ENCODE measurements at regions not wholly inside any gene's neighbourhood (a gene's known extent, or its start where the extent isn't known, plus 50 kb on each side); places are given as distances from the start of the nearest gene placed in this dataset.

DNA sequence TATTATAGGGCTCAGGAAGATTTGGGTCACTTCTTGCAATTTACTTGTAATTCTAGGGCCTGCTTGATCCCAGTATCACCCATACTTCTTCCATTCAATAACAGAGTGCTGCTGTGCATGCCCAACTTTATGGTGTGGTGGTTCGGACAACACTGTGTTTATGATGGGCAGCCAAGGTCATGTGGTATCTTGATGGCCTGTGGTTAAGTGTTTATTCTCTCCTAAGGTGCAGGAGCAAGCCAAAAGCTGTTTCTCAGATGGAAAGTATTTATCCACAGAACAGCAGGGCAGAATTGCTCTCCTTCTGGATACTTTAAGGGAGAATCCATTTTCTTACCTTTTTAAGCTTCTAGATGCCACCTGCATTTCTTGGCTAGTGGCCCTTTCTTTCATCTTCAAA, 433.8 kb downstream of the SH2D4B start:
- no peak for TF ChIP-seq FOXP2 (optimal IDR thresholded peaks at IDR 0.05; ENCODE audit: borderline replicate concordance, extremely low read depth, extremely low read length, insufficient read depth)
- TF ChIP-seq POLR2AphosphoS5 (IDR thresholded peaks at IDR 0.05; ENCODE audit: low read depth, low read length): no peak

GRCh38 chr10:80976658-80977057, 439.0 kb downstream of the SH2D4B start:
- TF ChIP-seq POLR2AphosphoS5 (IDR thresholded peaks at IDR 0.05; ENCODE audit: low read depth, low read length): no peak
- TF ChIP-seq TAF1 (IDR thresholded peaks at IDR 0.05; ENCODE audit: borderline replicate concordance, insufficient read depth, low read length): no peak
- no peak for TF ChIP-seq SIN3A (IDR thresholded peaks at IDR 0.05; ENCODE audit: borderline replicate concordance, insufficient read depth, low read length)
- no peak for TF ChIP-seq REST (IDR thresholded peaks at IDR 0.05; ENCODE audit: insufficient read depth in 1 of 2, low read depth in 2 of 2, low read length in 2 of 2)
- TF ChIP-seq FOXP2 (optimal IDR thresholded peaks at IDR 0.05; ENCODE audit: borderline replicate concordance, extremely low read depth, extremely low read length, insufficient read depth): no peak

- TF ChIP-seq POLR2AphosphoS5 (IDR thresholded peaks at IDR 0.05; ENCODE audit: low read depth, low read length) (no peak), TAF1 (IDR thresholded peaks at IDR 0.05; ENCODE audit: borderline replicate concordance, insufficient read depth, low read length) (no peak), SIN3A (IDR thresholded peaks at IDR 0.05; ENCODE audit: borderline replicate concordance, insufficient read depth, low read length) (no peak), FOXP2 (optimal IDR thresholded peaks at IDR 0.05; ENCODE audit: borderline replicate concordance, extremely low read depth, extremely low read length, insufficient read depth) (no peak), REST (IDR thresholded peaks at IDR 0.05; ENCODE audit: insufficient read depth in 1 of 2, low read depth in 2 of 2, low read length in 2 of 2) (no peak)
Observed at GRCh38 chr10:80985102-80985501, 447.4 kb downstream of the SH2D4B start.

DNA sequence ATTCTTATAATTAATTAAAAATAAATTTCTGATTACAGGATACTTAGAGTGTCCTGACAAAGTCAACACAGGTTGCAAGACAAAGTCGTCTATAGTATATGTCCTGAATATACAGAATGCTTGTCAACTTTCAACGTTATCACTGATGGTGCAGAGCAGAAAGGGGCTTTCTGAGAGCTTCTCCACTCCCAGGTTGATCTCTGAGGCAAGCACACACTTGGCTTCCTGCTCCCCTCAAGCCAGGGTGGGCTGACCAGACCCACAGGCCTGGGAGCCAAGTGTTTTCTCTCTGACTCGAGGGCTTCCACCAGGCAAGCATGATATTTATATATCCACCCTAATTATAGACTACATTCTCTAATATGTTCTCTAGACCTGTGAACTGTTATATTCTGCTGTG, 448.9 kb downstream of the SH2D4B start:
- no peak for TF ChIP-seq TAF1 (IDR thresholded peaks at IDR 0.05; ENCODE audit: borderline replicate concordance, insufficient read depth, low read length)
- no peak for TF ChIP-seq POLR2AphosphoS5 (IDR thresholded peaks at IDR 0.05; ENCODE audit: low read depth, low read length)
- no peak for TF ChIP-seq REST (IDR thresholded peaks at IDR 0.05; ENCODE audit: insufficient read depth in 1 of 2, low read depth in 2 of 2, low read length in 2 of 2)

DNA sequence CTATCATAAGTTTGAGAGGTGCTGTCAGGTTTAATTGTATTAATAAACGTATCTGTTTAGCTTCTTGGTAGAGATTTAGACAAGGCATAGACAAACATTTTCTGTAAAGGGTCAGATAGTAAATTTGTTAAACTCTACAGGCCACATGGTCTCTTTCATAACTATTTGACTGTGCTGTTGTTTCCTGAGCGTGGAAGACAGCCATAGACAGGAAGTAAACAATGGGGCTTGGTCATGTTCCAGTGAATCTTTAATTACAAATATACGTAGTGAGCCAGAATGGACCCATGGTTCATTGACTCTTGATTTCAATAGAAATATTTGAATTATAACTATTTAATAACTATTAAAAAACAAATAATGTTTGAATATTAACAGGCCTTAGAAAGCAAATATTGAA, 451.1 kb downstream of the SH2D4B start:
- no peak for TF ChIP-seq REST (IDR thresholded peaks at IDR 0.05; ENCODE audit: insufficient read depth in 1 of 2, low read depth in 2 of 2, low read length in 2 of 2)
- no peak for TF ChIP-seq FOXP2 (optimal IDR thresholded peaks at IDR 0.05; ENCODE audit: borderline replicate concordance, extremely low read depth, extremely low read length, insufficient read depth)

Measured in PFSK-1 (cell line).